ENCODE measurements at regions not wholly inside any gene's neighbourhood (a gene's known extent, or its start where the extent isn't known, plus 50 kb on each side); places are given as distances from the start of the nearest gene placed in this dataset.

GRCh38 chr18:67672155-67672554 is 155.6 kb upstream of the DSEL start:
- no peak for TF ChIP-seq CTCF (IDR thresholded peaks at IDR 0.05; ENCODE audit: insufficient read depth, low read depth, low read length)
- CTCF ChIA-PET = no interaction called here
- Histone ChIP-seq H3K4me3 (ENCODE audit: low read depth, low read length) (no peak overlapping the region), H3K36me3 (ENCODE audit: control insufficient read depth, insufficient read depth, low read length) (no peaks in the 10 kb centered on the region), H3K27me3 (ENCODE audit: control insufficient read depth, insufficient read depth, low read length) (no peaks in the 10 kb centered on the region)
- POLR2A ChIA-PET = no interaction called here
- no peak for DNase-seq (ENCODE audit: low read depth)

GRCh38 chr18:67670024-67670543 is 153.6 kb upstream of the DSEL start:
- no peaks in the 10 kb centered on the region for H3K27me3 ChIP-seq (ENCODE audit: control insufficient read depth, insufficient read depth, low read length)
- no peaks in the 10 kb centered on the region for H3K36me3 ChIP-seq (ENCODE audit: control insufficient read depth, insufficient read depth, low read length)
- peak overlapping the region; percentile 12; the same call in 1 of the 2 replicates for H3K4me3 ChIP-seq (ENCODE audit: low read depth, low read length)
- ChIA-PET CTCF (interaction anchor here (0.7 to 1.6 kb wide), 2 partner anchors 9 to 194 kb away, joined by 3 read pairs; no protein-coding TSS in a partner anchor), POLR2A (interaction anchor here (0.9 kb wide), 2 partner anchors 71 to 153 kb away, joined by 4 read pairs; partner anchors contain the start of gene DSEL)
- DNase-seq (ENCODE audit: low read depth) = peak; percentile 91
- no peak for TF ChIP-seq CTCF (IDR thresholded peaks at IDR 0.05; ENCODE audit: insufficient read depth, low read depth, low read length)

- Histone ChIP-seq H3K4me3 (ENCODE audit: low read depth, low read length) (no peak overlapping the region), H3K27me3 (ENCODE audit: control insufficient read depth, insufficient read depth, low read length) (no peaks in the 10 kb centered on the region), H3K36me3 (ENCODE audit: control insufficient read depth, insufficient read depth, low read length) (no peaks in the 10 kb centered on the region)
- no peak for DNase-seq (ENCODE audit: low read depth)
- ChIA-PET CTCF (interaction anchor here (2.1 kb wide), 1 partner anchor 150 kb away, joined by 10 read pairs; the partner anchor contains the start of gene DSEL), POLR2A (no interaction called here)
- 0 out of 2 replicates have a peak, but pooled peaks have one; percentile 0 for TF ChIP-seq CTCF (IDR thresholded peaks at IDR 0.05; ENCODE audit: insufficient read depth, low read depth, low read length)
Observed at GRCh38 chr18:67665266-67665665, 148.7 kb upstream of the DSEL start.

- ChIA-PET POLR2A (interaction anchor here (0.6 kb wide), 2 partner anchors 147 to 934 kb away, joined by 3 read pairs; no protein-coding TSS in a partner anchor), CTCF (no interaction called here)
- DNase-seq (ENCODE audit: low read depth) = no peak
- H3K36me3 ChIP-seq (ENCODE audit: control insufficient read depth, insufficient read depth, low read length) = no peaks in the 10 kb centered on the region
- H3K4me3 ChIP-seq (ENCODE audit: low read depth, low read length) = no peak overlapping the region
- TF ChIP-seq CTCF (IDR thresholded peaks at IDR 0.05; ENCODE audit: insufficient read depth, low read depth, low read length) = no peak
- H3K27me3 ChIP-seq (ENCODE audit: control insufficient read depth, insufficient read depth, low read length) = no peaks in the 10 kb centered on the region
Observed at GRCh38 chr18:67662996-67663395, 146.5 kb upstream of the DSEL start.

- no peak for TF ChIP-seq CTCF (IDR thresholded peaks at IDR 0.05; ENCODE audit: insufficient read depth, low read depth, low read length)
- POLR2A ChIA-PET = no interaction called here
Observed at GRCh38 chr18:67661555-67661954, 145.0 kb upstream of the DSEL start.

More at GRCh38 chr18:67661555-67661954, 145.0 kb upstream of the DSEL start:
- H3K4me3 ChIP-seq (ENCODE audit: low read depth, low read length) = no peak overlapping the region
- no peak for DNase-seq (ENCODE audit: low read depth)
- no peaks in the 10 kb centered on the region for H3K36me3 ChIP-seq (ENCODE audit: control insufficient read depth, insufficient read depth, low read length)
- CTCF ChIA-PET = interaction anchor here (0.9 kb wide), 1 partner anchor 8 kb away, joined by 3 read pairs; no protein-coding TSS in a partner anchor
- H3K27me3 ChIP-seq (ENCODE audit: control insufficient read depth, insufficient read depth, low read length) = no peaks in the 10 kb centered on the region
